Mammary epithelial cell (primary cell): ENCODE measurements at regions not wholly inside any gene's neighbourhood (a gene's known extent, or its start where the extent isn't known, plus 50 kb on each side); places are given as distances from the start of the nearest gene placed in this dataset.

ENCODE experiments used
- EZH2 ChIP-seq: IDR thresholded peaks from 2 replicates; pipeline ENCODE4 v1.6.1; 2012; ENCODE audit warnings: low read length, inconsistent platforms, borderline replicate concordance
- TF ChIP-seq, protein P1 (sequence below), 2 donors: IDR thresholded peaks in 1 of 2; conservative IDR thresholded peaks in 1 of 2; 2 replicates each; pipeline ENCODE4 v1.5.1; 2011 to 2012; ENCODE audit warnings: inconsistent platforms in 2 of 2, low read length in 2 of 2, mild to moderate bottlenecking in 2 of 2, control low read depth in 1 of 2, low read depth in 1 of 2; ENCODE audit not compliant: insufficient read depth in 1 of 2; ENCODE audit errors: extremely low read depth in 1 of 2

GRCh38 chr2:150863691-150864090 is 376.2 kb upstream of the RND3 start:
- TF ChIP-seq, protein P1, sequence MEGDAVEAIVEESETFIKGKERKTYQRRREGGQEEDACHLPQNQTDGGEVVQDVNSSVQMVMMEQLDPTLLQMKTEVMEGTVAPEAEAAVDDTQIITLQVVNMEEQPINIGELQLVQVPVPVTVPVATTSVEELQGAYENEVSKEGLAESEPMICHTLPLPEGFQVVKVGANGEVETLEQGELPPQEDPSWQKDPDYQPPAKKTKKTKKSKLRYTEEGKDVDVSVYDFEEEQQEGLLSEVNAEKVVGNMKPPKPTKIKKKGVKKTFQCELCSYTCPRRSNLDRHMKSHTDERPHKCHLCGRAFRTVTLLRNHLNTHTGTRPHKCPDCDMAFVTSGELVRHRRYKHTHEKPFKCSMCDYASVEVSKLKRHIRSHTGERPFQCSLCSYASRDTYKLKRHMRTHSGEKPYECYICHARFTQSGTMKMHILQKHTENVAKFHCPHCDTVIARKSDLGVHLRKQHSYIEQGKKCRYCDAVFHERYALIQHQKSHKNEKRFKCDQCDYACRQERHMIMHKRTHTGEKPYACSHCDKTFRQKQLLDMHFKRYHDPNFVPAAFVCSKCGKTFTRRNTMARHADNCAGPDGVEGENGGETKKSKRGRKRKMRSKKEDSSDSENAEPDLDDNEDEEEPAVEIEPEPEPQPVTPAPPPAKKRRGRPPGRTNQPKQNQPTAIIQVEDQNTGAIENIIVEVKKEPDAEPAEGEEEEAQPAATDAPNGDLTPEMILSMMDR (conservative IDR thresholded peaks at IDR 0.05 in 1 of 2, IDR thresholded peaks at IDR 0.05 in 1 of 2; ENCODE audit: extremely low read depth in 1 of 2, insufficient read depth in 1 of 2, low read depth in 1 of 2, low read length in 2 of 2): no peak
- TF ChIP-seq EZH2: no peak
